Neural progenitor cell (in vitro differentiated cells): ENCODE measurements at regions not wholly inside any gene's neighbourhood (a gene's known extent, or its start where the extent isn't known, plus 50 kb on each side); places are given as distances from the start of the nearest gene placed in this dataset.

ENCODE experiments used
- DNase-seq: peaks from one replicate; pipeline ENCODE4 v3.0.0-alpha.2; 2016; ENCODE audit warnings: low spot score
- H2AFZ ChIP-seq: fragments of 200-600 bp; sonication (generic); replicated peaks from 2 replicates; pipeline ENCODE4 v1.6.1; 2016; ENCODE audit warnings: antibody characterized with exemption
- H3F3A ChIP-seq: fragments of 200-600 bp; sonication (generic); 2 replicates; pipeline ENCODE4 v1.6.1; 2016; ENCODE audit warnings: antibody characterized with exemption, low read depth
- H3K27ac ChIP-seq: fragments of 200-600 bp; sonication (generic); 2 replicates; pipeline ENCODE4 v1.5.1; 2016; ENCODE audit warnings: mild to moderate bottlenecking
- H3K27me3 ChIP-seq: fragments of 200-600 bp; sonication (generic); 2 replicates; pipeline ENCODE4 v1.6.1; 2016; ENCODE audit warnings: mild to moderate bottlenecking, moderate library complexity
- H3K36me3 ChIP-seq: fragments of 200-600 bp; sonication (generic); 2 replicates; pipeline ENCODE4 v1.5.1; 2016
- H3K4me1 ChIP-seq: fragments of 200-600 bp; sonication (generic); 2 replicates; pipeline ENCODE4 v1.6.1; 2016; ENCODE audit warnings: mixed run types
- H3K4me2 ChIP-seq: fragments of 200-600 bp; sonication (generic); 2 replicates; pipeline ENCODE4 v1.6.1; 2016
- H3K4me3 ChIP-seq: fragments of 200-600 bp; sonication (generic); 2 replicates; pipeline ENCODE4 v1.5.1; 2016
- H3K79me2 ChIP-seq: fragments of 200-600 bp; sonication (generic); 2 replicates; pipeline ENCODE4 v1.6.1; 2016; ENCODE audit warnings: low read depth
- H3K9ac ChIP-seq: fragments of 200-600 bp; sonication (generic); 2 replicates; pipeline ENCODE4 v1.6.1; 2016
- H3K9me3 ChIP-seq: fragments of 200-600 bp; sonication (generic); 2 replicates; pipeline ENCODE4 v1.5.1; 2016; ENCODE audit warnings: low read depth
- H4K20me1 ChIP-seq: fragments of 200-600 bp; sonication (generic); 2 replicates; pipeline ENCODE4 v1.6.1; 2016; ENCODE audit warnings: low read depth
- H3K27ac Mint-ChIP-seq: 3 replicates; pipeline ENCODE4 v1.8.0; 2021; ENCODE audit warnings: mixed read lengths
- H3K27me3 Mint-ChIP-seq: 2 replicates; pipeline ENCODE4 v1.8.0; 2022; ENCODE audit warnings: low read depth, mild to moderate bottlenecking, inconsistent platforms, moderate library complexity, mixed read lengths; ENCODE audit not compliant: insufficient read depth
- H3K36me3 Mint-ChIP-seq: 3 replicates; pipeline ENCODE4 v1.8.0; 2021; ENCODE audit warnings: mixed read lengths
- H3K4me1 Mint-ChIP-seq: 3 replicates; pipeline ENCODE4 v1.8.0; 2021; ENCODE audit warnings: mixed read lengths
- H3K4me3 Mint-ChIP-seq: 3 replicates; pipeline ENCODE4 v1.8.0; 2021; ENCODE audit warnings: mild to moderate bottlenecking, moderate library complexity, mixed read lengths
- H3K9me3 Mint-ChIP-seq: 3 replicates; pipeline ENCODE4 v1.8.0; 2020; ENCODE audit warnings: mixed read lengths
- EZH2 ChIP-seq: fragments of 200-600 bp; sonication (generic); IDR thresholded peaks from 2 replicates; pipeline ENCODE4 v1.6.1; 2017; ENCODE audit warnings: antibody characterized with exemption, mild to moderate bottlenecking, moderate library complexity
- EZH2phosphoT487 ChIP-seq: fragments of 200-600 bp; sonication (generic); IDR thresholded peaks from 2 replicates; pipeline ENCODE4 v1.6.1; 2017; ENCODE audit warnings: antibody characterized with exemption
- TF ChIP-seq, protein P1 (sequence below): fragments of 200-600 bp; sonication (generic); IDR thresholded peaks from 2 replicates; pipeline ENCODE4 v1.5.1; 2017; ENCODE audit warnings: antibody characterized with exemption, mild to moderate bottlenecking

GRCh38 chr18:78731016-78731397 is 248.6 kb upstream of the SALL3 start:
- Histone ChIP-seq H3K27me3 (no peaks in the 10 kb centered on the region), H3K27ac (no peak overlapping the region), H3K9ac (no peak overlapping the region), H3K36me3 (no peaks in the 10 kb centered on the region), H3K4me2 (no peak overlapping the region), H4K20me1 (no peaks in the 10 kb centered on the region), H3K4me3 (no peak overlapping the region), H3K4me1 (no peaks in the 10 kb centered on the region), H3F3A (no peaks in the 10 kb centered on the region), H2AFZ (no peak overlapping the region), H3K79me2 (no peaks in the 10 kb centered on the region), H3K9me3 (no peaks in the 10 kb centered on the region)
- H3K4me3 Mint-ChIP-seq, result no peak overlapping the region
- no peak for DNase-seq
- H3K27me3 Mint-ChIP-seq, result peaks cover 14% of the 10 kb centered on the region
- no peaks in the 10 kb centered on the region for H3K36me3 Mint-ChIP-seq
- H3K27ac Mint-ChIP-seq, result no peak overlapping the region
- TF ChIP-seq EZH2phosphoT487 (no peak), EZH2 (no peak)
- TF ChIP-seq, protein P1, sequence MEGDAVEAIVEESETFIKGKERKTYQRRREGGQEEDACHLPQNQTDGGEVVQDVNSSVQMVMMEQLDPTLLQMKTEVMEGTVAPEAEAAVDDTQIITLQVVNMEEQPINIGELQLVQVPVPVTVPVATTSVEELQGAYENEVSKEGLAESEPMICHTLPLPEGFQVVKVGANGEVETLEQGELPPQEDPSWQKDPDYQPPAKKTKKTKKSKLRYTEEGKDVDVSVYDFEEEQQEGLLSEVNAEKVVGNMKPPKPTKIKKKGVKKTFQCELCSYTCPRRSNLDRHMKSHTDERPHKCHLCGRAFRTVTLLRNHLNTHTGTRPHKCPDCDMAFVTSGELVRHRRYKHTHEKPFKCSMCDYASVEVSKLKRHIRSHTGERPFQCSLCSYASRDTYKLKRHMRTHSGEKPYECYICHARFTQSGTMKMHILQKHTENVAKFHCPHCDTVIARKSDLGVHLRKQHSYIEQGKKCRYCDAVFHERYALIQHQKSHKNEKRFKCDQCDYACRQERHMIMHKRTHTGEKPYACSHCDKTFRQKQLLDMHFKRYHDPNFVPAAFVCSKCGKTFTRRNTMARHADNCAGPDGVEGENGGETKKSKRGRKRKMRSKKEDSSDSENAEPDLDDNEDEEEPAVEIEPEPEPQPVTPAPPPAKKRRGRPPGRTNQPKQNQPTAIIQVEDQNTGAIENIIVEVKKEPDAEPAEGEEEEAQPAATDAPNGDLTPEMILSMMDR, result no peak
- no peaks in the 10 kb centered on the region for H3K4me1 Mint-ChIP-seq
- H3K9me3 Mint-ChIP-seq, result no peaks in the 10 kb centered on the region

GRCh38 chr18:78731398-78732032 is 248.1 kb upstream of the SALL3 start:
- H3K4me1 Mint-ChIP-seq, result no peaks in the 10 kb centered on the region
- no peak overlapping the region for H3K27ac Mint-ChIP-seq
- H3K27me3 Mint-ChIP-seq, result peaks cover 14% of the 10 kb centered on the region
- Histone ChIP-seq H3K79me2 (no peaks in the 10 kb centered on the region), H3K4me2 (no peak overlapping the region), H3K27me3 (no peaks in the 10 kb centered on the region), H4K20me1 (no peaks in the 10 kb centered on the region), H3K9me3 (no peaks in the 10 kb centered on the region), H3K27ac (no peak overlapping the region), H3K36me3 (no peaks in the 10 kb centered on the region), H3K9ac (no peak overlapping the region), H3K4me3 (no peak overlapping the region), H2AFZ (no peak overlapping the region), H3F3A (no peaks in the 10 kb centered on the region), H3K4me1 (no peaks in the 10 kb centered on the region)
- H3K4me3 Mint-ChIP-seq, result no peak overlapping the region
- TF ChIP-seq, protein P1, result no peak
- no peak for TF ChIP-seq EZH2phosphoT487
- DNase-seq, result no peak
- H3K9me3 Mint-ChIP-seq, result no peaks in the 10 kb centered on the region
- no peaks in the 10 kb centered on the region for H3K36me3 Mint-ChIP-seq

DNA sequence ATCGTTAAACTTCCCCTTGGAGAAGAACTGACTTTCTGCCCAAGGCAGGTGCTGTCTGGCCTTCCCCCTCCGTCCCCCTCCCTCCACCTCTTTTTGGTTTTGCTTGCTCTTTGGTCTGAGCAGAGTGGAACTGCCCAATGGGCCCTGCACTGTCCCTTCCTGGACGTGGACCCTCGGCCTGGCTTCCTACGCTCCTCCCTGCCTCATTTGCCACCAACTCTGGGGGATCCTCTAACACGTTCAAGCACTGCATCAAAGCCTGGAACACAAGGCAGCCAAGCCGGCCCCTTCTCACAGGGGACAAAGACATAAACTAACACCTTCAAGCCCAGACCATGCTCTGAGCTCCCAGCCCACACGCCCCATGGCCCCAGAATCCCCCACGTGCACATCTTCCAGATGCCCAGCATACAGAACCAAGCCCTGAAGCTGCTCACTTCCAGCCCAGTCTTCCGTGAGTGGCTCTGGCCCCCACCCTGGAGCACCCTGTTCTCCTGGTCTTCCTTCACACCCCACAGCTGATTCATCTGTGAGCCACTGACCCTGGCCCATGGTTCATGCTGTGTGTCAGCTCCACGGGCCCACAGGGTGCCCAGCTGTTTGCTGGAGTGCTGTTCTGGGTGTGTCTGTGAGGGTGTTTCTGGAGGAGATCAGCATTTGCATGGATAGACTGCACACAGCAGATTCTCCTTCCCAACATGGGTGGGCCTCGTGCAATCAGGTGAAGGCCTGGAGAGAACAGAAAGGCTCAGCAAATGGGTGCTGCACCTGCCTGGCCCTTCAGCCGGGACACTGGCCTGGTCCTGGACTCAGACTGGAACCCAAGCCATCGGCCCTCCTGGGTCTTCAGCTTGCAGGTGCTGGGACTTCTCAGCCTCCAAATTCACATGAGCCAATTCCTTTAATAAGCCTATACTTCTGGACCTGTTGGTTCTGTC is 247.1 kb upstream of the SALL3 start:
- H3K4me2 ChIP-seq, result no peak overlapping the region
- no peak overlapping the region for H2AFZ ChIP-seq
- H3K9ac ChIP-seq, result no peak overlapping the region
- H3K36me3 Mint-ChIP-seq, result no peaks in the 10 kb centered on the region
- no peak overlapping the region for H3K27ac Mint-ChIP-seq
- H3K27ac ChIP-seq, result no peak overlapping the region
- H3K9me3 Mint-ChIP-seq, result no peaks in the 10 kb centered on the region
- TF ChIP-seq EZH2phosphoT487 (no peak), EZH2 (no peak)
- TF ChIP-seq, protein P1, result no peak
- no peak overlapping the region for H3K4me3 ChIP-seq
- no peaks in the 10 kb centered on the region for H3K36me3 ChIP-seq
- H3K27me3 ChIP-seq, result no peaks in the 10 kb centered on the region
- DNase-seq, result no peak
- H3F3A ChIP-seq, result no peaks in the 10 kb centered on the region
- H4K20me1 ChIP-seq, result no peaks in the 10 kb centered on the region
- no peaks in the 10 kb centered on the region for H3K9me3 ChIP-seq
- H3K4me1 ChIP-seq, result no peaks in the 10 kb centered on the region
- no peaks in the 10 kb centered on the region for H3K4me1 Mint-ChIP-seq
- no peaks in the 10 kb centered on the region for H3K79me2 ChIP-seq
- no peak overlapping the region for H3K4me3 Mint-ChIP-seq
- peaks cover 14% of the 10 kb centered on the region for H3K27me3 Mint-ChIP-seq
